ENCODE measurements at regions not wholly inside any gene's neighbourhood (a gene's known extent, or its start where the extent isn't known, plus 50 kb on each side); places are given as distances from the start of the nearest gene placed in this dataset.

GRCh38 chr6:14058029-14058695, 59.4 kb upstream of the CD83 start:
- Mint-ChIP-seq H3K4me1 (ENCODE audit: low read depth) (no peaks in the 10 kb centered on the region), H3K9me3 (no peaks in the 10 kb centered on the region), H3K36me3 (ENCODE audit: low read depth) (no peaks in the 10 kb centered on the region), H3K27ac (no peak overlapping the region), H3K4me3 (no peak overlapping the region), H3K27me3 (peaks cover 40% of the 10 kb centered on the region)
- DNase-seq = no peak

GRCh38 chr6:14058735-14059134, 58.8 kb upstream of the CD83 start:
- H3K36me3 Mint-ChIP-seq (ENCODE audit: low read depth) = no peaks in the 10 kb centered on the region
- H3K4me1 Mint-ChIP-seq (ENCODE audit: low read depth) = no peaks in the 10 kb centered on the region
- H3K27ac Mint-ChIP-seq = no peak overlapping the region
- peaks cover 40% of the 10 kb centered on the region for H3K27me3 Mint-ChIP-seq
- no peak overlapping the region for H3K4me3 Mint-ChIP-seq
- no peak for DNase-seq
- H3K9me3 Mint-ChIP-seq = no peaks in the 10 kb centered on the region

GRCh38 chr6:14059791-14060436, 57.7 kb upstream of the CD83 start:
- Mint-ChIP-seq H3K27ac (no peak overlapping the region), H3K9me3 (no peaks in the 10 kb centered on the region), H3K4me1 (ENCODE audit: low read depth) (no peaks in the 10 kb centered on the region), H3K27me3 (peaks cover 38% of the 10 kb centered on the region), H3K36me3 (ENCODE audit: low read depth) (no peaks in the 10 kb centered on the region), H3K4me3 (no peak overlapping the region)
- no peak for DNase-seq

GRCh38 chr6:14060971-14061370, 56.6 kb upstream of the CD83 start:
- Mint-ChIP-seq H3K9me3 (no peaks in the 10 kb centered on the region), H3K36me3 (ENCODE audit: low read depth) (no peaks in the 10 kb centered on the region), H3K27ac (no peak overlapping the region), H3K27me3 (peaks cover 38% of the 10 kb centered on the region), H3K4me3 (no peak overlapping the region), H3K4me1 (ENCODE audit: low read depth) (no peaks in the 10 kb centered on the region)
- no peak for DNase-seq

GRCh38 chr6:14061643-14062042, 55.9 kb upstream of the CD83 start:
- Mint-ChIP-seq H3K36me3 (ENCODE audit: low read depth) (no peaks in the 10 kb centered on the region), H3K9me3 (no peaks in the 10 kb centered on the region), H3K27ac (no peak overlapping the region), H3K27me3 (peaks cover 38% of the 10 kb centered on the region), H3K4me1 (ENCODE audit: low read depth) (peaks cover under 1% of the 10 kb centered on the region), H3K4me3 (no peak overlapping the region)
- no peak for DNase-seq

DNA sequence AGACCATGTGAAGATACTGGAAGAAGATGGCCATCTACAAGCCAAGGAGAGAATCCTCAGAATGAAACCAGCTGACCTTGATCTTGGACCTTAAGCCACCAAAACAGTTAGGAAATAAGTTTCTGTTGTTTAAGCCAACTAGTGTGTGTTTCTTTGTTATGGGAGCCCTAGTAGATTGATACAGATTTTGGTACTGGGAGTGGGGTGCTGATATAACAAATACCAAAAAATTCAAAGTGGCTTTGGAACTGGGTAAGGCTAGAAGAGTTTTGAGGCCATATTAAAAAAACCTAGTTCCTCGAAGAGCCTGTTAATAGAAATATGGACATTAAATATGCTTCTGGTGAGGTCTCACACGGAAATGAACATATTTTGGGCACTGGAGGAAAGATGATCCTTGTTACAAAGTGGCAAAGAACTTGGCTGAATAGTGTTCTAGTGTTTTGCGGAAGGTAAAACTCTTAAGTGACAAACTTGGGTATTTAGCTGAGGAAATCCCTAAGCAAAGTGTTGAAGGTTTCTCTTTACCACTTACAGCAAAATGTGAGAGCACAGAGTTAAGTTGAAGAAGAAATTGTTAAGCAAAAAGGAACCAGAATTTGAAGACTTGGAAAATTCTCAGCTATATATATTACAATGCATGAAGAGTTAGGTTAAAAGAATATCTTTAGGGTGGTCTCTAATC, 55.1 kb upstream of the CD83 start:
- no peak for DNase-seq
- H3K4me3 Mint-ChIP-seq = no peak overlapping the region
- H3K27me3 Mint-ChIP-seq = peaks cover 35% of the 10 kb centered on the region
- peaks cover 5% of the 10 kb centered on the region for H3K4me1 Mint-ChIP-seq (ENCODE audit: low read depth)
- H3K36me3 Mint-ChIP-seq (ENCODE audit: low read depth) = no peaks in the 10 kb centered on the region
- H3K27ac Mint-ChIP-seq = no peak overlapping the region
- no peaks in the 10 kb centered on the region for H3K9me3 Mint-ChIP-seq

- Mint-ChIP-seq H3K9me3 (no peaks in the 10 kb centered on the region), H3K27ac (no peak overlapping the region), H3K36me3 (ENCODE audit: low read depth) (no peaks in the 10 kb centered on the region), H3K27me3 (peaks cover 29% of the 10 kb centered on the region), H3K4me3 (no peak overlapping the region), H3K4me1 (ENCODE audit: low read depth) (peaks cover 10% of the 10 kb centered on the region)
- DNase-seq = no peak
Measured at GRCh38 chr6:14063756-14064155, 53.8 kb upstream of the CD83 start.

GRCh38 chr6:14065350-14065749, 52.2 kb upstream of the CD83 start:
- Mint-ChIP-seq H3K36me3 (ENCODE audit: low read depth) (no peaks in the 10 kb centered on the region), H3K4me3 (no peak overlapping the region), H3K27me3 (peaks cover 21% of the 10 kb centered on the region), H3K9me3 (no peaks in the 10 kb centered on the region), H3K4me1 (ENCODE audit: low read depth) (peaks cover 10% of the 10 kb centered on the region), H3K27ac (no peak overlapping the region)
- no peak for DNase-seq

- Mint-ChIP-seq H3K9me3 (no peaks in the 10 kb centered on the region), H3K4me3 (no peak overlapping the region), H3K27me3 (peaks cover 16% of the 10 kb centered on the region), H3K4me1 (ENCODE audit: low read depth) (peaks cover 14% of the 10 kb centered on the region), H3K36me3 (ENCODE audit: low read depth) (no peaks in the 10 kb centered on the region), H3K27ac (no peak overlapping the region)
- no peak for DNase-seq
Measured at GRCh38 chr6:14066782-14067406, 50.7 kb upstream of the CD83 start.

DNA sequence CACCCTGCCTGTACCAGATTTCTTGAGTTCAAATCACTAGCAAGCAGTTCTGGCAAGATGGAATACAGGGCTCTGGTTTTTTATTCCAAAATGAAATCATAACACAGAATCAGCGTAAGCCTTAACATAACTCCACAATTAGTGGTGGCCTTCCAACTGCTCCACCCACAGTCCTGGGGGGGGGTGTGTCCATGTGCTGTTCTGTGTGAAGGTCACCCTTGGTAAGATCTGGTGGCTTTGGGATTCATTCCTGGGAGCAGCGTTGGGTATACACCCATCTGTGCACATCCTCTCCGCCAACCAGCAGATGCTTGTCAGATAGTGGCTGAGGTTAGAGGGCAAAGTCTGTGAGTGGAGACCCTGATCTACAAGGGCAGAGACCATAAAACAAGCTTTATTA, 49.9 kb upstream of the CD83 start:
- DNase-seq = no peak
- Mint-ChIP-seq H3K4me1 (ENCODE audit: low read depth) (peaks cover 18% of the 10 kb centered on the region), H3K4me3 (no peak overlapping the region), H3K36me3 (ENCODE audit: low read depth) (no peaks in the 10 kb centered on the region), H3K9me3 (no peaks in the 10 kb centered on the region), H3K27me3 (peaks cover 9% of the 10 kb centered on the region), H3K27ac (no peak overlapping the region)
